Epithelial cell of esophagus (primary cell): ENCODE measurements at regions not wholly inside any gene's neighbourhood (a gene's known extent, or its start where the extent isn't known, plus 50 kb on each side); places are given as distances from the start of the nearest gene placed in this dataset.

Experiments used
- DNase-seq: peaks from one replicate; pipeline ENCODE4 v3.0.0; 2010; ENCODE audit warnings: low read depth
- H3K4me3 ChIP-seq: 2 replicates; pipeline ENCODE4 v1.5.1; 2011; ENCODE audit warnings: mild to moderate bottlenecking, low read length, control low read depth
- TF ChIP-seq, protein P1 (sequence below): IDR thresholded peaks from 2 replicates; pipeline ENCODE4 v1.5.1; 2011; ENCODE audit warnings: low read depth, mild to moderate bottlenecking, low read length, control low read depth, inconsistent platforms; ENCODE audit not compliant: insufficient read depth; ENCODE audit errors: missing control alignments

DNA sequence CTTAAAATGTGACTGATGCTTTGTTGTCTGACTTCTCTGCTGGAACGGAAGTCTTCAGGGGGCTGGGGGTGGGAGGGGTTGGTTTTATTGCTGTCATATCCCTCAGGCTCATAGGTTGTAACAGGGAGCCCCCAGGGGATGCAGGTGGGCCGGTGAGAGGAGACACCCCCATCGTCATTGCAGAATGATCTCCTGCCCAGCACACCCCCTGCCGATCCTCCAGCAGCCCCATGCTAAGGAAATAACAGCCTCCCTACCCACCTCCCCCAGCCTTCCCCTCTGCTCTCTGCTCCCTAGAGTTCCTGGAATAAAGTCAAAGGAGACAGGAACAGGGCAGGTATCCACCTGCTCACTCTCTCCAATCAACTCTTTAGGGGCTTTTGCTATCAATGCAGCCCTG, 270.1 kb upstream of the TNRC6C start:
- no peak overlapping the region for H3K4me3 ChIP-seq
- no peak for DNase-seq
- TF ChIP-seq, protein P1, sequence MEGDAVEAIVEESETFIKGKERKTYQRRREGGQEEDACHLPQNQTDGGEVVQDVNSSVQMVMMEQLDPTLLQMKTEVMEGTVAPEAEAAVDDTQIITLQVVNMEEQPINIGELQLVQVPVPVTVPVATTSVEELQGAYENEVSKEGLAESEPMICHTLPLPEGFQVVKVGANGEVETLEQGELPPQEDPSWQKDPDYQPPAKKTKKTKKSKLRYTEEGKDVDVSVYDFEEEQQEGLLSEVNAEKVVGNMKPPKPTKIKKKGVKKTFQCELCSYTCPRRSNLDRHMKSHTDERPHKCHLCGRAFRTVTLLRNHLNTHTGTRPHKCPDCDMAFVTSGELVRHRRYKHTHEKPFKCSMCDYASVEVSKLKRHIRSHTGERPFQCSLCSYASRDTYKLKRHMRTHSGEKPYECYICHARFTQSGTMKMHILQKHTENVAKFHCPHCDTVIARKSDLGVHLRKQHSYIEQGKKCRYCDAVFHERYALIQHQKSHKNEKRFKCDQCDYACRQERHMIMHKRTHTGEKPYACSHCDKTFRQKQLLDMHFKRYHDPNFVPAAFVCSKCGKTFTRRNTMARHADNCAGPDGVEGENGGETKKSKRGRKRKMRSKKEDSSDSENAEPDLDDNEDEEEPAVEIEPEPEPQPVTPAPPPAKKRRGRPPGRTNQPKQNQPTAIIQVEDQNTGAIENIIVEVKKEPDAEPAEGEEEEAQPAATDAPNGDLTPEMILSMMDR = no peak

DNA sequence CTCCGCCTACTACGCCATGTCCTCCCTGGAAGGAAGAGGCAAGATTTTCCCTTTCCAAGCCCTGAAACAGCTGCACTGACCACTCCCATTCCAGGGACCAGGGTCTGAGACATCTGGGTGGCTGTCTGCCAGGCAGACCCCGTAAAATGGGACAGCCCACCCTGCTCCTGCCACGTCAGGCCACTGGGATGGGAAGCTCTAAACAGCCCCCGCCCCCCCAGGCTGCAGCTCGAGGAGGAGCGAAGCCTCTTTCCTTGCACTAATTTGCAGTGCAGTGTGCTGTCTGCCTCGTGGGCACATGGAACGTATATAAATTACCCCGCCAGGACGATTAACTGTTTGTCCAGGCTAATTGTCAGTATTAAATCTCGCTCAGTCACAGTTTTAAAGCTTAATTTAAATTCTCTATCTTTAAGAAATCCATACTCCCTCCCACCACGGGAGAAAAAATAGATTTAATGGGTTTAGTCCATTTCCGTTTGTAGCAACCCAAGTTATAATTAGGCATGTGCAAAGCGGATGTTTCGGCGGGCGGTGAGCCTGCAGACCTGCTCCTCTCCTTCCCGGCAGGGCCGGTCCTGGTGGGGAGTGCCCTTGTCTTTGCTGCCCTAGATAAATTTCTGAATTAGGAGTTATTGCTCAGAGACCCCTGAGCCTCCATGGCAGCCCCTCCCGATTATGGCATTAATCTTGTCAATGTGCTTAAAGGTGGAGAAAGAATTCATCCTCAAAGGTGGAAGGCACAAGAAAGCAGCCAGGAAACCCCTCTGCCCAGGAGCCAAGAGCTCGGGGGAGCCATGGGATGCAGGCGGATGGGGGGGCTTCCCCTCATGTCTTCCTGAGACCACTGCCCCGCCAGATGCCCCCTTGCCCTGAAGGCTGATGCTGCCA, 268.0 kb upstream of the TNRC6C start:
- DNase-seq = no peak
- TF ChIP-seq, protein P1 = no peak
- no peak overlapping the region for H3K4me3 ChIP-seq

DNA sequence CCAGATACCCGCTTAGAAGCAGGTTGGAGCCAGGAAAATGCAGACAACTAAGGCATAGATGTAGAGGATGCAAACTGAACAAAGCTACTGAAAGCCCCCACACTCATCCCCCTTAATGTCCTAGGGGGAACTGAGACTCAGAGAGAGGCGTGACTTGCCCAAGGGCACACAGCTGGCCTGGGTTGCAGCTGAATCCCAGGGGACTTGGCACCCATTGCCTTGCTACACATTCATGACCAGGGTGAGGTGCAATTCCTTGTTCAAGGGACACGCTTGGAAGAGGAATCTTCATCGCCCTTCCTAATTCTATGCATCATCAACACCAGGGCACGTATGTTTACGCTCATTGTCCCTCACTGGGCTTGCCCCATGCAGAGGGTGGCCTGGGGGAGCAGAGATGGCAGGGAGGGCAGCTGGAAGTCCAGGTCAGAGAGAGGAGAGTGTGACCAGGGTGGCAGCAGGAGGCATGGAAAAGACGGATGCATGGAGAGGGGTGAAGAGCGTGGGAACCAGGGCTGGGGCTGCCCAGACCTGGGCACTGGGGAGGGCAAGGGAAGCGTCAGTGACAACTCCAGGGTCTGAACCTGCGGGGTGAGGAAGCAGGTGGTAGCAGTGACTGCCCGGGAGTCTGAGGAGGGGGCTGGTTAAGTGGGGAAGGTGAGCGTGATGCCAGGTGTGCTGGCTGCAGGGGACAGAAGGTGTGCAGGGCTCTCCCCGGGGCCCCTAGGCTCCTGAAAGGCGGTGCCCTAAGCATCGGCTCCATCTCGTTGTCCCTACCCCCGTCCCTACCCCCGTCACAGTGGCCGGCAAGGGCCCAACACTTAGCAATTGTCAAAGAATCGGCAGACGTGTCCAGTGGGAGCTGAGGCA, 267.1 kb upstream of the TNRC6C start:
- H3K4me3 ChIP-seq = no peak overlapping the region
- TF ChIP-seq, protein P1 = no peak
- no peak for DNase-seq

DNA sequence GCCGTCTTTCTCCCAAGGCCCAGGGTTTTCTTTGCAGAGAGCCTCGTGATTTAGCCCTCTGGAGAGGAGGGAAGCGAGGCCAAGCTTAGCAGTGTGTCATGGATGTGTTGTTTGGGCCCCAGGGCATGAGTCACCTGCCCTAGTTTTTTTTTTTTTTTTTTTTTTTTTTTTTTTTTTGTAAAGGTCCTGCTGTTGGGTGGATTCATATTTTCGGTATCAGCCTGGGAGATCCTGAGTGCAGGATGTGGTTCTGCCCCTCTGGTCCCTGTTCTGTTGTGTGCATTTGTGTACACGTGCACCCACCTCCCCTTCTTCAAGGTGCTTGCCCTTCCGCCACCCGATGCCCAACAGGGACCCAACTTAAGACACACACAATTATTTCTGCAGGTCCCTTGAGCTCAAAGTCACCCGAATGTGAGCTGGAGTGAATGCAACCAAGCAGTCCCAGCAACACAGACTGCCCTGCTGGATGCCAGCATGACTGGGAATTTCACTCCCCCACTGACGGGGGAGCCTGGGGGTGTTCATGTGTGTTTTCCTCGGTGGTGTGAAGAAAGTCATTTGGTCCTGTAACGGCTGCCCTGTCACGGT, 265.8 kb upstream of the TNRC6C start:
- H3K4me3 ChIP-seq = no peak overlapping the region
- peak; percentile 30 for DNase-seq
- TF ChIP-seq, protein P1 = no peak

DNA sequence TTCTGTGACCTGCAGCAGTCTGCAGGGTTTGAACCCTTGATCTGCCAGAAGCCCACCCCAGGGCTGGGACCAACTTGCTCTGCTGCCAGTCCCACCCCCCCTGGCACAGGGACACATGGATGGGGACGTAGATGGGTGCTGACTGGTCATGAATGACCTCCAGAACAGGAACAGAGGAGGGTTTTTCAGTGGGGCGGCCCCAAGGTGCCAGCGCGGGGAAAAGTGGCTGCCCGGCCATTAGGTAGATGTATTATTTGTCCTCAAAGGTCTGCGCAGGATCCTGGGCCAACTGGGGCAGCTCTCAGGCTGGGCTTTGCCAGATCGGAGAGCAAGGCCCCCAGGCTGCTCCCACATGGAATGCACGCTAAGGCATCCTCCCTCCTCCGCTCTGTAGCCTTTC, 265.2 kb upstream of the TNRC6C start:
- DNase-seq = no peak
- no peak overlapping the region for H3K4me3 ChIP-seq
- TF ChIP-seq, protein P1 = no peak

DNA sequence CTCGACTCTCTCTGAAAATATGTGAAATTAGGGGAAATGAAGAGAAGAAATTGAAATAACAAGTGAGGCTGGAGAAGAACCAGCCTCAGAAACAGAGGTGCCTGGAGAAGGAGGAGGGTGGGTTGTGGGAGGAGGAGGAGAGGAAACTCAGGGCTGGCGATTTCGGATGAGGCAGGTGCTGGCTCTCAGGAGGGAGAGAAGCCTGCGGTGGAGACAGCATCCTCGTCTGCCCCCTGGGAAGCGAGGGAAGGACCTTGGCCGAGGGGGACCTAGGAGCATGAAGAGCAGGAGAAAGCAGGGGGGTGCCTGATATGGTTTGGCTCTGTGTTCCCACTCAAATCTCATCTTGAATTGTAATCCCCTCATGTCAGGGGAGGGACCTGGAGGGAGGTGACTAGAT, 264.7 kb upstream of the TNRC6C start:
- DNase-seq = no peak
- H3K4me3 ChIP-seq = no peak overlapping the region
- TF ChIP-seq, protein P1 = no peak
